Karpas-422 (cell line): ENCODE measurements at regions not wholly inside any gene's neighbourhood (a gene's known extent, or its start where the extent isn't known, plus 50 kb on each side); places are given as distances from the start of the nearest gene placed in this dataset.

ENCODE experiments used
- DNase-seq: peaks from one replicate; pipeline ENCODE4 v3.0.0-alpha.2; 2015
- H2AFZ ChIP-seq: fragments of 200-600 bp; sonication (generic); 2 replicates; pipeline ENCODE4 v1.6.1; 2014; ENCODE audit warnings: antibody characterized with exemption, low read length, mixed read lengths
- H3K27ac ChIP-seq: fragments of 200-600 bp; sonication (generic); 2 replicates; pipeline ENCODE4 v1.5.1; 2014; ENCODE audit warnings: mild to moderate bottlenecking, low read length, moderate library complexity
- H3K27me3 ChIP-seq: fragments of 200-600 bp; sonication (generic); 2 replicates; pipeline ENCODE4 v1.6.1; 2014; ENCODE audit warnings: low read length, mixed read lengths
- H3K36me3 ChIP-seq: fragments of 200-600 bp; sonication (generic); 2 replicates; pipeline ENCODE4 v1.6.1; 2014; ENCODE audit warnings: low read length, mixed read lengths; ENCODE audit not compliant: insufficient read depth
- H3K4me1 ChIP-seq: fragments of 200-600 bp; sonication (generic); 2 replicates; pipeline ENCODE4 v1.6.1; 2014; ENCODE audit warnings: mild to moderate bottlenecking, low read length, mixed read lengths
- H3K4me2 ChIP-seq: fragments of 200-600 bp; sonication (generic); 2 replicates; pipeline ENCODE4 v1.6.1; 2014; ENCODE audit warnings: low read length, low read depth, mild to moderate bottlenecking; ENCODE audit not compliant: poor library complexity, severe bottlenecking
- H3K4me3 ChIP-seq: fragments of 200-600 bp; sonication (generic); 2 replicates; pipeline ENCODE4 v1.5.1; 2014; ENCODE audit warnings: mild to moderate bottlenecking, antibody characterized with exemption, low read length, mixed read lengths
- H3K79me2 ChIP-seq: fragments of 200-600 bp; sonication (generic); 2 replicates; pipeline ENCODE4 v1.6.1; 2014; ENCODE audit warnings: mild to moderate bottlenecking, low read length, mixed read lengths
- H3K9ac ChIP-seq: fragments of 200-600 bp; sonication (generic); 2 replicates; pipeline ENCODE4 v1.6.0; 2014; ENCODE audit warnings: low read length
- H3K9me2 ChIP-seq: fragments of 200-600 bp; sonication (generic), shearing (Covaris generic); replicated peaks from 2 replicates; pipeline ENCODE4 v1.6.0; 2014; ENCODE audit warnings: mild to moderate bottlenecking, low read length, moderate library complexity; ENCODE audit not compliant: insufficient read depth
- H3K9me3 ChIP-seq: fragments of 300-700, 200-600 bp; sonication (generic); 2 replicates; pipeline ENCODE4 v1.6.1; 2014; ENCODE audit warnings: low read length, mixed read lengths
- H4K20me1 ChIP-seq: fragments of 200-600 bp; sonication (generic); 2 replicates; pipeline ENCODE4 v1.6.1; 2014; ENCODE audit warnings: mild to moderate bottlenecking, antibody characterized with exemption, low read length, low read depth; ENCODE audit not compliant: insufficient read depth

DNA sequence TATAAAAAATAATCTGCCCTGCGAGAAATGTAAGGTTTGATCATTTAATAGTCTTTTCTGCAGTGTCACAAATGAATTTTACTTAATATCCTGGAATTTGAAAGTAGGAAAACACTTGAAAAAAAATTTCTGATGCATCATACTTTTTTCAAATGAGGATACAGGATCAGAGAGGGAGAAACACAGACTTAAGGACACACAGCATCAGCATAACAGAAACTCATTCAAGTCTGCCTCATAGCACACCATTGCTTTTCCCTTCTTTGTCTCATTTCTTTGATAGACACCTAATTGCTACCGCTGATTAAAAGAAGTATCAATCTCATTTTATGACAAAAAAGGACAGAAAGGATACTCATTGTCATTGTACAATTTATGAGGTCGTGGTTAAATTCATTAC is 319.0 kb downstream of the TMEM114 start:
- H2AFZ ChIP-seq, result no peak overlapping the region
- no peak overlapping the region for H3K4me3 ChIP-seq
- no peak overlapping the region for H3K9ac ChIP-seq
- H3K4me1 ChIP-seq, result no peaks in the 10 kb centered on the region
- no peaks in the 10 kb centered on the region for H3K79me2 ChIP-seq
- DNase-seq, result no peak
- no peaks in the 10 kb centered on the region for H3K9me2 ChIP-seq
- H3K9me3 ChIP-seq, result peaks cover 7% of the 10 kb centered on the region; the same call in 1 of the 2 replicates
- H3K27me3 ChIP-seq, result no peaks in the 10 kb centered on the region
- H3K36me3 ChIP-seq, result no peaks in the 10 kb centered on the region
- H4K20me1 ChIP-seq, result no peaks in the 10 kb centered on the region
- no peak overlapping the region for H3K4me2 ChIP-seq
- H3K27ac ChIP-seq, result no peak overlapping the region

DNA sequence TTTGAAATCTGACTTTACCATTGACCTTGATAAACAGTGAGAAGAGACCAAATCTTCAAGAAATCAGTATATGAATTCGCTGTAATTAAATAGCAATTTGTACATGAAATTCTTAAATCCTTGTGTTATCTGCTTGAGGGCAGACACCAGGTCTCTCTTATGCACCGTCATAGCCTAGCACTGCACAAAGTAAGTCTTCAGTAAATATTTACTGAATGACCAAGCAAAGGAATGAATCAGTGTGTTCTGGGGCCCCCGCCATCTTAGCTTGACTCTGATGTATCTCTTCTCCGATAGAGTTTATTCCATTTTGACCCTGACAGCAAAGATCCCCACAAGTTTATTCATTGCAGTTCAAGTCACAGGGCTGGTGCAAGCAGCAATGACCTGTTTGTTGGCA is 328.0 kb downstream of the TMEM114 start:
- Histone ChIP-seq H3K36me3 (no peaks in the 10 kb centered on the region), H3K9ac (no peak overlapping the region), H3K9me3 (no peaks in the 10 kb centered on the region), H3K79me2 (no peaks in the 10 kb centered on the region), H3K27ac (no peak overlapping the region), H3K4me3 (no peak overlapping the region), H4K20me1 (no peaks in the 10 kb centered on the region), H3K4me1 (no peaks in the 10 kb centered on the region), H2AFZ (no peak overlapping the region), H3K9me2 (no peaks in the 10 kb centered on the region), H3K4me2 (no peak overlapping the region), H3K27me3 (no peaks in the 10 kb centered on the region)
- no peak for DNase-seq

DNA sequence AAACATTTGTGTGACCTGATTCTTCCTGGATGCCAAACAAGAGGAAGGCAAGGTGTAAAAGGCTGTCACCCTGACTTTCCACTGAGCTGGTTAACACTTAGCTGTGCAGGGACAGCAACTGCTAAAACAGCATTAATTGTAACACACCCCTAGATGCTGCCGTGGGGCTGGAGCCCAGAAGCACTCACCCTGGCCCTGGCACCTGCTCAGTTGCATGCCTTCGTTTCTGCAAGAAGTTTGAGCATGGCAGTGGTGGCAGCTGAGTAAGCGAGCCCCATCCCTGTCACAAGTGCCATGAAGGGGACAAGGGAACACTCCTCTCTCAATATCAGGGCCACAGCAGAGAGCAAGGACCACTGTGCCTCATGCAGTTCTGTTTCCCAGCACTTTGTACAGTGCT is 330.2 kb downstream of the TMEM114 start:
- Histone ChIP-seq H3K9ac (no peak overlapping the region), H3K4me2 (no peak overlapping the region), H2AFZ (no peak overlapping the region), H3K4me1 (no peaks in the 10 kb centered on the region), H3K4me3 (no peak overlapping the region), H3K36me3 (no peaks in the 10 kb centered on the region), H4K20me1 (no peaks in the 10 kb centered on the region), H3K79me2 (no peaks in the 10 kb centered on the region), H3K9me3 (no peaks in the 10 kb centered on the region), H3K27ac (no peak overlapping the region), H3K27me3 (no peaks in the 10 kb centered on the region), H3K9me2 (no peaks in the 10 kb centered on the region)
- DNase-seq, result no peak

DNA sequence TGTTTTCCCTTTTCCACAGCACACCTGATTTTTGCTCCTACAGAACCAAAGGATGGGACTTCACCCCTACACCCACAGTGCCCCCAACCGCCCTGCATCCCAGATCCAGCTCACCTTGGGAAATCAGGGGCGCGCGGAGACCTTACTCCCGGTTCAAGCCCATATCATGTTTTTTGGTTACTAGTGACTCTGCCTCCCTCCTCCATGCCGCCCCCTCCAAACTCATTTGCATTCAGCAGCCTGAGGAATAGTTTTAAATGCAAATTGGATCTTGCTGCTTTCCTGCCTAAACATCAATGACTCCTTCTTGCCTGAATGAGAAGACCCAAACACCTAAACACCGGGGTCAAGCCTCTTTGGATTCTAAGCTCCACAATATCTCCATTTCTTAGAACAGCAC is 331.8 kb downstream of the TMEM114 start:
- no peak for DNase-seq
- Histone ChIP-seq H2AFZ (no peak overlapping the region), H3K27me3 (no peaks in the 10 kb centered on the region), H3K9me2 (no peaks in the 10 kb centered on the region), H3K4me2 (no peak overlapping the region), H4K20me1 (no peaks in the 10 kb centered on the region), H3K27ac (no peak overlapping the region), H3K4me1 (no peaks in the 10 kb centered on the region), H3K36me3 (no peaks in the 10 kb centered on the region), H3K9me3 (no peaks in the 10 kb centered on the region), H3K4me3 (no peak overlapping the region), H3K79me2 (no peaks in the 10 kb centered on the region), H3K9ac (no peak overlapping the region)

DNA sequence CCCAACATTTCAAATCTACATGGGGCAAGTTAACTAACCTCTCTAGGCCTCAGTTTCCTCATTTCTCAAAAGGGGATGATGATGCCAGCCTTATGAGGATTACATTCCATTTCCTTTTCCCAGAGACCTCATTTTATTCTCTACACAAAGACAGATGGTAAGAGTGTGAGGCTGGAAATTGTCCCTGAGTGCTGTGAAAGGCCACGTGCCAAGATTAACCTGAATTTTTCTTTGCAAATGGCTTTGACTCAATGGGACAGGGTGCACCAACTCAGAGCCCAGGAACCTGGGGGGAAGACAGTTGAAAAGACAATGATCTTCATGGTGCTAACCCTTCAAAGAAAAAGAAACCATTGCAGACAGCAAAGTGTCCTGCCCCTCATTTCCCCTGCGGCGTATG is 332.8 kb downstream of the TMEM114 start:
- Histone ChIP-seq H3K9me2 (no peaks in the 10 kb centered on the region), H3K4me1 (no peaks in the 10 kb centered on the region), H3K4me2 (no peak overlapping the region), H3K9me3 (no peaks in the 10 kb centered on the region), H3K36me3 (no peaks in the 10 kb centered on the region), H3K4me3 (no peak overlapping the region), H3K27ac (no peak overlapping the region), H3K9ac (no peak overlapping the region), H3K79me2 (no peaks in the 10 kb centered on the region), H3K27me3 (no peaks in the 10 kb centered on the region), H2AFZ (no peak overlapping the region), H4K20me1 (no peaks in the 10 kb centered on the region)
- DNase-seq, result no peak

DNA sequence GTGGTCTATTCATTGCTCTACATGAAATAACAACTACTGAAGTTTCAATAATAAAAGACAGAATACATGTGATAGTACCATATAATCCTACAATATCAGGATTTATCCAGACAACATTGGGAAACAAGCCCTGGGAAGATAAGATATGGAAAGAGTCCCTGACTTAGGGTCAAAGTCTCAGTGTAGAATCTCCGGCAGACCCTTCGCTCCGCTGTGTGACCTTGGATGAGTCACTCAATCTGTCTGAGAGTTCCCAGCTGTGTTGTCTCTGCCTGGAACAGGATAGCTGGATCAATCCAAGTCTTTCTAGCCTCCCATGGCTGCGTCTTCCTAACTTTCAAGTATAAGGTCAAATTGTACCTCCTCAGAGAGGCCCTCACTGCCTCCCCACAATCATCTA is 335.9 kb downstream of the TMEM114 start:
- Histone ChIP-seq H3K79me2 (no peaks in the 10 kb centered on the region), H3K4me1 (no peaks in the 10 kb centered on the region), H2AFZ (no peak overlapping the region), H3K4me3 (no peak overlapping the region), H3K9ac (no peak overlapping the region), H3K4me2 (no peak overlapping the region), H4K20me1 (no peaks in the 10 kb centered on the region), H3K27ac (no peak overlapping the region), H3K27me3 (no peaks in the 10 kb centered on the region), H3K9me3 (no peaks in the 10 kb centered on the region), H3K9me2 (no peaks in the 10 kb centered on the region), H3K36me3 (no peaks in the 10 kb centered on the region)
- DNase-seq, result no peak

DNA sequence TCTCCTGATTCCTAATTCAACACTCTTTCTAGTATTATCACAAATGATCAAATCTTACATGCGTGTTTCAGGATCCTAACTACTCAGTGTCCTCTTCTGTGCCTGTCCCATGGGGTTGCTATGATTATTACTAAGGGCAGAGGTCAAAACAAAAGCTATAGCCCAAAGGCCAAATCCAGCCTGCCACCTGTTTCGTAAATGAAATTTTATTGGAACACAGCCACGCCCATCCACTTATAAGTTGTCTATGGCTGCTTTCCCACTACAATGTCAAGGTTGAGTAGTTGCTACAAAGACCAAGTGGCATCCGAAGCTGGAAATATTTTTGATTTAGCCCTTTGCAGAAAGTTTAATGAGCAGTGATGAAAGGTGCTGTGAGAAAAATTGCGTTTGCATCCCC is 336.6 kb downstream of the TMEM114 start:
- no peaks in the 10 kb centered on the region for H3K9me3 ChIP-seq
- no peak for DNase-seq
- no peaks in the 10 kb centered on the region for H3K27me3 ChIP-seq
- no peak overlapping the region for H2AFZ ChIP-seq
- H3K79me2 ChIP-seq, result no peaks in the 10 kb centered on the region
- H3K4me3 ChIP-seq, result no peak overlapping the region
- no peak overlapping the region for H3K27ac ChIP-seq
- no peak overlapping the region for H3K9ac ChIP-seq
- no peaks in the 10 kb centered on the region for H3K9me2 ChIP-seq
- no peak overlapping the region for H3K4me2 ChIP-seq
- H3K36me3 ChIP-seq, result no peaks in the 10 kb centered on the region
- H4K20me1 ChIP-seq, result no peaks in the 10 kb centered on the region
- H3K4me1 ChIP-seq, result no peaks in the 10 kb centered on the region

DNA sequence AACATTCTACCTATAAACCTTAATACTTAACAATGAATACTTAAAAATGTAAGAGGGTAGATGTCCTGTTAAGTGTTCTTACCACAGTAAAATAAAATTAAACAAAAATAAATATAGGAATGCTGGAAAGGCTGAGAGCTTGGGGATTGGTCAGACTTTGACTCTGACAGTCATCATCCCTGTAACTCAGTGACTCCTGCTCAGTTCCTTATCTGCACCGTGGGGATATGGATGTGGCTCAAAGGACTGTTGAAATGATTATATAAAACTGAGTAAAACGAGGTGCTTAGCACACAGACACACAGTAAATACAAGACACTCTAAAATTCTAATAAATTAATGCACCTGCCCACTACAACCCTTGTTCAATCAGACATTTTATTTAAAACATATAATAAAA is 338.6 kb downstream of the TMEM114 start:
- Histone ChIP-seq H4K20me1 (no peaks in the 10 kb centered on the region), H3K36me3 (no peaks in the 10 kb centered on the region), H3K4me1 (no peaks in the 10 kb centered on the region), H3K27me3 (no peaks in the 10 kb centered on the region), H3K9me2 (no peaks in the 10 kb centered on the region), H3K9me3 (no peaks in the 10 kb centered on the region; the same call in 1 of the 2 replicates), H3K4me3 (no peak overlapping the region), H3K9ac (no peak overlapping the region), H3K4me2 (no peak overlapping the region), H3K79me2 (no peaks in the 10 kb centered on the region), H2AFZ (no peak overlapping the region), H3K27ac (no peak overlapping the region)
- DNase-seq, result no peak

DNA sequence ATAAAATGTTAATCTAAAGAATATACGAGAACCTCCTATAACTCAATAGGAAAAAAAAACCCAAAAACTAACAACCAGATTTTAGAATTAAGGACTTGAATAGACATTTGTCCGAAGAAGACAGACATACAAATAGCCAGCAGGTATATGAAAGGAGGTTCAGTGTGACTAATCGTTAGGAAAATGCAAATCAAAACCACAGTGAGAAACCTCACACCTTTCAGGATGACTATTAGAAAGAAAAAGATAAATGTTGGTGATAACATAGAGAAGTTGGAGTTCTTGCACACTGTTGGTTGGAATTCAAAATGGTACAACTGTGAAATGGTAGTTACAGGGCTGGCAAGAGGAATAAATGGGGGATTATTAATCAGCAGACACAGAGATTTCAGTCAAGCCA is 339.0 kb downstream of the TMEM114 start:
- H3K79me2 ChIP-seq, result no peaks in the 10 kb centered on the region
- no peaks in the 10 kb centered on the region for H4K20me1 ChIP-seq
- H3K4me2 ChIP-seq, result no peak overlapping the region
- no peak overlapping the region for H3K9ac ChIP-seq
- no peak for DNase-seq
- H3K36me3 ChIP-seq, result no peaks in the 10 kb centered on the region
- H2AFZ ChIP-seq, result no peak overlapping the region
- H3K27me3 ChIP-seq, result no peaks in the 10 kb centered on the region
- no peaks in the 10 kb centered on the region for H3K4me1 ChIP-seq
- H3K9me2 ChIP-seq, result no peaks in the 10 kb centered on the region
- H3K9me3 ChIP-seq, result no peaks in the 10 kb centered on the region; the same call in 1 of the 2 replicates
- H3K4me3 ChIP-seq, result no peak overlapping the region
- H3K27ac ChIP-seq, result no peak overlapping the region
